MM.1S (cell line): ENCODE measurements at regions not wholly inside any gene's neighbourhood (a gene's known extent, or its start where the extent isn't known, plus 50 kb on each side); places are given as distances from the start of the nearest gene placed in this dataset.

Experiments
- DNase-seq: peaks from one replicate; pipeline ENCODE4 v3.0.0-alpha.2; 2015
- H2AFZ ChIP-seq: fragments of 300-600 bp; sonication (generic); 2 replicates; pipeline ENCODE4 v1.6.0; 2016; ENCODE audit warnings: antibody characterized with exemption, low read length
- H3F3A ChIP-seq: fragments of 300-600 bp; sonication (generic); 2 replicates; pipeline ENCODE4 v1.6.1; 2016; ENCODE audit warnings: mild to moderate bottlenecking, antibody characterized with exemption, low read length, moderate library complexity, mixed read lengths; ENCODE audit not compliant: insufficient read depth
- H3K27ac ChIP-seq: fragments of 300-600 bp; sonication (generic); 2 replicates; pipeline ENCODE4 v1.5.1; 2016; ENCODE audit warnings: mild to moderate bottlenecking, low read length
- H3K27me3 ChIP-seq: fragments of 300-600 bp; sonication (generic); replicated peaks from 2 replicates; pipeline ENCODE4 v1.6.0; 2016; ENCODE audit warnings: low read length; ENCODE audit not compliant: insufficient read depth
- H3K36me3 ChIP-seq: fragments of 300-600 bp; sonication (generic); replicated peaks from 2 replicates; pipeline ENCODE4 v1.6.1; 2016; ENCODE audit warnings: mild to moderate bottlenecking, low read length, mixed read lengths; ENCODE audit not compliant: insufficient read depth
- H3K4me1 ChIP-seq: fragments of 300-600 bp; sonication (generic); 2 replicates; pipeline ENCODE4 v1.6.1; 2016; ENCODE audit warnings: low read length, mixed read lengths
- H3K4me2 ChIP-seq: fragments of 300-600 bp; sonication (generic); 2 replicates; pipeline ENCODE4 v1.6.0; 2016; ENCODE audit warnings: low read depth, low read length
- H3K4me3 ChIP-seq: fragments of 300-600 bp; sonication (generic); 2 replicates; pipeline ENCODE4 v1.5.1; 2016; ENCODE audit warnings: low read length, mixed read lengths
- H3K79me2 ChIP-seq: fragments of 300-600 bp; sonication (generic); 2 replicates; pipeline ENCODE4 v1.6.1; 2016; ENCODE audit warnings: mixed run types, low read length, mixed read lengths
- H3K9ac ChIP-seq: fragments of 300-600 bp; sonication (generic); 2 replicates; pipeline ENCODE4 v1.6.1; 2016; ENCODE audit warnings: low read length, mixed read lengths
- H3K9me2 ChIP-seq: fragments of 300-600 bp; sonication (generic); replicated peaks from 2 replicates; pipeline ENCODE4 v1.6.1; 2016; ENCODE audit warnings: mild to moderate bottlenecking, low read length, mixed read lengths; ENCODE audit not compliant: insufficient read depth
- H3K9me3 ChIP-seq: fragments of 300-600 bp; sonication (generic); replicated peaks from 2 replicates; pipeline ENCODE4 v1.6.1; 2016; ENCODE audit warnings: mild to moderate bottlenecking, low read length, mixed read lengths; ENCODE audit not compliant: insufficient read depth
- H4K20me1 ChIP-seq: fragments of 300-600 bp; sonication (generic); 2 replicates; pipeline ENCODE4 v1.6.1; 2016; ENCODE audit warnings: mild to moderate bottlenecking, low read length, moderate library complexity, mixed read lengths; ENCODE audit not compliant: insufficient read depth
- CTCF ChIP-seq: fragments of 300-600 bp; sonication (generic); IDR thresholded peaks from 2 replicates; pipeline ENCODE4 v1.5.1; 2016; ENCODE audit warnings: antibody characterized with exemption, low read length, mixed read lengths
- EZH2 ChIP-seq: fragments of 300-600 bp; sonication (generic); optimal IDR thresholded peaks from 2 replicates; pipeline ENCODE3; 2017; ENCODE audit warnings: low read depth, mild to moderate bottlenecking, antibody characterized with exemption, low read length, mixed read lengths
- EZH2phosphoT487 ChIP-seq: fragments of 300-600 bp; sonication (generic); IDR thresholded peaks from 2 replicates; pipeline ENCODE4 v1.6.1; 2018; ENCODE audit warnings: antibody characterized with exemption, low read length

DNA sequence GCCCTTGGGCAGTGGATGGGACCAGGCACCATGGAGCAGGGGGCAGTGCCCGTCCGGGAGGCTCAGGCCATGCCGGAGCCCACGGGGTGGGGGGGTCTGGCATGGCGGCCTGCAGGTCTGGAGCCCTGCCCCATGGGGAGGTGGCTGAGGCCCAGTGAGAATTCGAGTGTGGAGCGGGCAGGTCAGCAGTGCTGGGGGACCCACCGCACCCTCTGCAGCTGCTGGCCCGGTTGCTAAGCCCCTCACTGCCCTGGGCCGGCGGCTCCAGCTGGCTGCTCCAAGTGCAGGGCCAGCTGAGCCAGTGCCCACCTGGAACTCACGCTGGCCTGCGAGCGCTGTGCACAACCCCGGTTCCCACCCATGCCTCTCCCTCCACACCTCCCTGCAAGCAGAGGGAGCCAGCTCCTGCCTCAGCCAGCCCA lies 1157.9 kb upstream of the ADGRL3 start:
- H3K9ac ChIP-seq: no peak overlapping the region
- no peak overlapping the region for H2AFZ ChIP-seq
- TF ChIP-seq CTCF (no peak), EZH2phosphoT487 (no peak), EZH2 (no peak)
- DNase-seq: no peak
- H3K27ac ChIP-seq: no peak overlapping the region
- H3K27me3 ChIP-seq: no peaks in the 10 kb centered on the region
- H3K9me3 ChIP-seq: no peaks in the 10 kb centered on the region
- no peaks in the 10 kb centered on the region for H3K9me2 ChIP-seq
- H3K4me3 ChIP-seq: no peak overlapping the region
- no peaks in the 10 kb centered on the region for H3F3A ChIP-seq
- H3K79me2 ChIP-seq: no peaks in the 10 kb centered on the region
- H3K4me2 ChIP-seq: no peak overlapping the region
- no peaks in the 10 kb centered on the region for H3K4me1 ChIP-seq
- no peaks in the 10 kb centered on the region for H3K36me3 ChIP-seq
- H4K20me1 ChIP-seq: no peaks in the 10 kb centered on the region

DNA sequence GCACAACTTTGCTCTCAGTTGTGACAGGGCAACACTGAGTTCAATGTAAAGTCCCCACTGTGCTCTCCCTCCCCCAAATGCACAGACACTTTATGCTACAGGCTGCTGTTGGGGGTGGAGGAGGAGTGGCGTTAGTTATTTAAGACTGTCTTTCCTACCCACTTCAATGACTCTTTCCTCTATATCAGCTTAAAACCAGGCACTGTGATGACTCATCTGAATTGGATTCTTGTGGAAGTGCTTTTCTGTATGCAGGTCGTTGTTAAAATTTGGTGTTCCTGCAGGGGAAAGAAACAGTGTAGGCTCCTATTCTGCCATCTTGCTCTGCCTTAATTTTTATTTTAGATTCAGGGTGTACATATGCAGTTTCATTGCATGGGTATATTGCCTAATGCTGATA lies 1157.2 kb upstream of the ADGRL3 start:
- H3K79me2 ChIP-seq: no peaks in the 10 kb centered on the region
- H4K20me1 ChIP-seq: no peaks in the 10 kb centered on the region
- no peaks in the 10 kb centered on the region for H3K9me2 ChIP-seq
- H3K36me3 ChIP-seq: no peaks in the 10 kb centered on the region
- no peak for TF ChIP-seq CTCF
- no peak for TF ChIP-seq EZH2phosphoT487
- TF ChIP-seq EZH2: no peak
- H3K27ac ChIP-seq: no peak overlapping the region
- no peak for DNase-seq
- no peak overlapping the region for H3K4me2 ChIP-seq
- H3K9me3 ChIP-seq: no peaks in the 10 kb centered on the region
- H3K4me1 ChIP-seq: no peaks in the 10 kb centered on the region
- no peak overlapping the region for H3K9ac ChIP-seq
- no peak overlapping the region for H2AFZ ChIP-seq
- no peaks in the 10 kb centered on the region for H3F3A ChIP-seq
- H3K4me3 ChIP-seq: no peak overlapping the region
- H3K27me3 ChIP-seq: no peaks in the 10 kb centered on the region

DNA sequence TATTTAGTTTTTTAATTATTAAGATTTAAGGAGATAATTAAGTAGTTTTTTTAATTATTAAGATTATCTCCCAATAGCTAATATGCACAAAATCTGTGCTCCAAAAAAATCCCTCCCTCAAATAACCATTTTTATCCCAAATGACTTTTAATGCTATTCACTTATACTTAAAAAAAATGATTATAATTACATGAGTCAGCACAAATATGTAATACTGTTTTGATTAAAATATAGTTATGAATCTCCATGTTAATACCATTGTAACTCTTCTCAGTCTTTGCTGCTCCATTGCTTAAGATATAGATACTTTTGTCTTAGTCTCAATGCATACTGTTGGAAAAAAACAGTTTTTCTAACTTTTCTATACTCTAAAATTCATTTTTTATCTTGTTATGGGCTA lies 1121.1 kb upstream of the ADGRL3 start:
- no peak for DNase-seq
- Histone ChIP-seq H3K27ac (no peak overlapping the region), H2AFZ (no peak overlapping the region), H3F3A (no peaks in the 10 kb centered on the region), H3K9ac (no peak overlapping the region), H3K4me2 (no peak overlapping the region), H3K9me3 (no peaks in the 10 kb centered on the region), H3K79me2 (no peaks in the 10 kb centered on the region), H3K4me3 (no peak overlapping the region), H3K27me3 (no peaks in the 10 kb centered on the region), H3K4me1 (no peaks in the 10 kb centered on the region), H3K9me2 (no peaks in the 10 kb centered on the region), H4K20me1 (no peaks in the 10 kb centered on the region), H3K36me3 (no peaks in the 10 kb centered on the region)
- TF ChIP-seq CTCF: no peak
- TF ChIP-seq EZH2: no peak
- TF ChIP-seq EZH2phosphoT487: no peak
